ENCODE measurements at regions not wholly inside any gene's neighbourhood (a gene's known extent, or its start where the extent isn't known, plus 50 kb on each side); places are given as distances from the start of the nearest gene placed in this dataset.
"Not testable (repeated sequence)": the region's sequence is repeated elsewhere in the genome, so short reads cannot be mapped to it uniquely, and the experiment has no call there.

DNA sequence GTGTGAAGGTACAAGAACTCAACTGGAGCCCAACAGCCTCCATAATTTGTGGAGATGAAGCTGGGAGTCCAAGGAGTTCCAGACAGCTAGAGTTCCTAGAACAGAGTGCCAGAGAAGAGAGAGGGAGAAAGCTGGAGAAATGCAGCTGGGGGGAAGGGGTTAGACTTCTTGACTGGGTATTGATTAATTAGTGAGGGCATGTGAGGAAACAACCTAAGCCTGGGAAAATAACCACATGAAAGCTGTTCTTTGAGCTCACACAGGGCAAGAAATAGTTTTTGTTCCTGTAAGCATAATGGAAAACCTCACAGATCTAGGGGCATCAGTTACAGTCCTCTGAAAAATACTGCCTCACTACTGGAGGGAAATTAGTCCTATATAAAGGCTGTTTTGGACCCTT lies 230.5 kb upstream of the FKBP1C start:
- H3K27me3 ChIP-seq (ENCODE audit: insufficient read depth, low read length, poor library complexity) = no peaks in the 10 kb centered on the region
- no peak overlapping the region for H3K4me2 ChIP-seq (ENCODE audit: insufficient read depth, low read length)
- H3K27ac ChIP-seq (ENCODE audit: low read length) = no peak overlapping the region
- H3K4me3 ChIP-seq (ENCODE audit: low read depth in 1 of 2, low read length in 2 of 2) = no peak overlapping the region
- TF ChIP-seq EZH2 (IDR thresholded peaks at IDR 0.05; ENCODE audit: borderline replicate concordance, low read depth, low read length, severe bottlenecking) (no peak), CTCF (IDR thresholded peaks at IDR 0.05; ENCODE audit: borderline replicate concordance, extremely low read depth, low read length, poor library complexity, severe bottlenecking) (no peak)
- no peak overlapping the region for H2AFZ ChIP-seq (ENCODE audit: low read depth, low read length)
- no peaks in the 10 kb centered on the region for H4K20me1 ChIP-seq (ENCODE audit: insufficient read depth, low read length)
- no peaks in the 10 kb centered on the region for H3K9me3 ChIP-seq (ENCODE audit: insufficient read depth, low read length, severe bottlenecking)
- no peaks in the 10 kb centered on the region for H3K79me2 ChIP-seq (ENCODE audit: insufficient read depth, low read length)
- H3K36me3 ChIP-seq (ENCODE audit: insufficient read depth, low read length) = no peaks in the 10 kb centered on the region
- ATAC-seq (ENCODE audit: insufficient read depth, low read depth) (no peak), DNase-seq (no peak)
- H3K4me1 ChIP-seq (ENCODE audit: insufficient read depth, low read length) = no peaks in the 10 kb centered on the region
- H3K9ac ChIP-seq (ENCODE audit: low read depth, low read length) = no peak overlapping the region

- no peaks in the 10 kb centered on the region for H3K27me3 ChIP-seq (ENCODE audit: insufficient read depth, low read length, poor library complexity)
- no peaks in the 10 kb centered on the region for H3K9me3 ChIP-seq (ENCODE audit: insufficient read depth, low read length, severe bottlenecking)
- no peak overlapping the region for H3K4me3 ChIP-seq (ENCODE audit: low read depth in 1 of 2, low read length in 2 of 2)
- H3K4me2 ChIP-seq (ENCODE audit: insufficient read depth, low read length) = no peak overlapping the region
- H3K36me3 ChIP-seq (ENCODE audit: insufficient read depth, low read length) = no peaks in the 10 kb centered on the region
- no peak overlapping the region for H3K27ac ChIP-seq (ENCODE audit: low read length)
- H3K9ac ChIP-seq (ENCODE audit: low read depth, low read length) = no peak overlapping the region
- H2AFZ ChIP-seq (ENCODE audit: low read depth, low read length) = no peak overlapping the region
- no peak for TF ChIP-seq CTCF (IDR thresholded peaks at IDR 0.05; ENCODE audit: borderline replicate concordance, extremely low read depth, low read length, poor library complexity, severe bottlenecking)
- TF ChIP-seq EZH2 (IDR thresholded peaks at IDR 0.05; ENCODE audit: borderline replicate concordance, low read depth, low read length, severe bottlenecking) = no peak
- H4K20me1 ChIP-seq (ENCODE audit: insufficient read depth, low read length) = no peaks in the 10 kb centered on the region
- H3K4me1 ChIP-seq (ENCODE audit: insufficient read depth, low read length) = no peaks in the 10 kb centered on the region
- no peak for DNase-seq
- no peaks in the 10 kb centered on the region for H3K79me2 ChIP-seq (ENCODE audit: insufficient read depth, low read length)
- no peak for ATAC-seq (ENCODE audit: insufficient read depth, low read depth)
These were observed 228.3 kb upstream of the FKBP1C start for GRCh38 chr6:62982951-62983350.

DNA sequence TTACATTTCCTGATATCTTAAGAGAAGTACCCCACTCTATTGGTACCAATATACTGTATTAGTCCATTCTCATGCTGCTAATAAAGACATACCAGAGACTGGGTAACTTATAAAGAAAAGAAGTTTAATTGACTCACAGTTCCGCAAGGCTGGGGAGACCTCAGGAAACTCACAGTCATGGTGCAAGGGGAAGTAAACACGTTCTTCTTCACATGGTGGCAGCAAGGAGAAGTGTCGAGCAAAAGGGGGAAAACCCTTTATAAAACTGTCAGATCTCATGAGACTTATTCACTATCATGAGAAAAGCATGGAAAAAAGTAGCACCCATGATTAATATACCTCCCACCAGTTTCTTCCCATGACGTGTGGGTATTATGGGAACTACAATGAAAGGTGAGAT lies 219.6 kb upstream of the FKBP1C start:
- not testable (repeated sequence) for H3K4me2 ChIP-seq (ENCODE audit: insufficient read depth, low read length); DNase-seq; H3K27ac ChIP-seq (ENCODE audit: low read length); H3K9me3 ChIP-seq (ENCODE audit: insufficient read depth, low read length, severe bottlenecking); H3K9ac ChIP-seq (ENCODE audit: low read depth, low read length); H4K20me1 ChIP-seq (ENCODE audit: insufficient read depth, low read length); H3K27me3 ChIP-seq (ENCODE audit: insufficient read depth, low read length, poor library complexity); H2AFZ ChIP-seq (ENCODE audit: low read depth, low read length); ATAC-seq (ENCODE audit: insufficient read depth, low read depth); H3K4me3 ChIP-seq (ENCODE audit: low read depth in 1 of 2, low read length in 2 of 2); H3K4me1 ChIP-seq (ENCODE audit: insufficient read depth, low read length); H3K36me3 ChIP-seq (ENCODE audit: insufficient read depth, low read length); H3K79me2 ChIP-seq (ENCODE audit: insufficient read depth, low read length)

DNA sequence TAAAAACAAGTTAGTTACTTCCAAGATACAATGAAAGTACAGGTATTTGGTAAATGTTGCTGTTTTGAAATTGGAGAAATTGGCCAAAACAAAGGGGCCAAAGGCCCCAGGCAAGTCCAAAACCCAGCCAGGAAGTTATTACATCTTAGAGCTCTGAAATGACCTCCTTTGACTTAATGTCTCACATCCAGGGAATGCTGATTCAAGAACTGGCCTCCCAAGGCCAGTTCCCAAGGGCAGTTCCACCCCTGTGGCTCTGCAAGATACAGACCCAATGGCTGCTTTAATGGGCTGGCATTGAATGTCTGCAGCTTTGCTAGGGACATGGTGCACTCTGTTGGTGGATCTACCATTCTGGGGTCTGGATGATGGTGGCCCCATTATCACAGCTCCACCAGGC lies 217.3 kb upstream of the FKBP1C start:
- Histone ChIP-seq H3K27ac (ENCODE audit: low read length) (no peak overlapping the region), H3K27me3 (ENCODE audit: insufficient read depth, low read length, poor library complexity) (no peaks in the 10 kb centered on the region), H3K36me3 (ENCODE audit: insufficient read depth, low read length) (no peaks in the 10 kb centered on the region), H3K9ac (ENCODE audit: low read depth, low read length) (no peak overlapping the region), H3K79me2 (ENCODE audit: insufficient read depth, low read length) (no peaks in the 10 kb centered on the region), H2AFZ (ENCODE audit: low read depth, low read length) (no peak overlapping the region), H3K4me2 (ENCODE audit: insufficient read depth, low read length) (no peak overlapping the region), H4K20me1 (ENCODE audit: insufficient read depth, low read length) (no peaks in the 10 kb centered on the region), H3K9me3 (ENCODE audit: insufficient read depth, low read length, severe bottlenecking) (no peaks in the 10 kb centered on the region), H3K4me3 (ENCODE audit: low read depth in 1 of 2, low read length in 2 of 2) (no peak overlapping the region), H3K4me1 (ENCODE audit: insufficient read depth, low read length) (no peaks in the 10 kb centered on the region)
- DNase-seq (no peak), ATAC-seq (ENCODE audit: insufficient read depth, low read depth) (no peak)
- TF ChIP-seq EZH2 (IDR thresholded peaks at IDR 0.05; ENCODE audit: borderline replicate concordance, low read depth, low read length, severe bottlenecking) (no peak), CTCF (IDR thresholded peaks at IDR 0.05; ENCODE audit: borderline replicate concordance, extremely low read depth, low read length, poor library complexity, severe bottlenecking) (no peak)
